Tibial nerve (tissue), 4 donors: ENCODE measurements at regions not wholly inside any gene's neighbourhood (a gene's known extent, or its start where the extent isn't known, plus 50 kb on each side); places are given as distances from the start of the nearest gene placed in this dataset.

Source experiments
- DNase-seq, 2 donors: peaks; one replicate each; pipeline ENCODE4 v3.0.0-alpha.2; 2019; ENCODE audit warnings: low spot score in 2 of 2
- H3K27ac ChIP-seq, 4 donors: fragments of 200-600 bp; sonication (generic) in 3 of 4; one replicate each; pipeline ENCODE4 v1.5.1; 2017 to 2019; ENCODE audit warnings: mild to moderate bottlenecking in 1 of 4
- H3K27me3 ChIP-seq, 2 donors: fragments of 200-600 bp; sonication (generic) in 1 of 2; one replicate each; pipeline versions ENCODE4 v1.5.1 to v1.6.0; 2017 to 2019
- H3K36me3 ChIP-seq, 3 donors: fragments of 200-600 bp; sonication (generic); one replicate each; pipeline ENCODE4 v1.5.1; 2018 to 2019
- H3K4me1 ChIP-seq, 4 donors: fragments of 200-600 bp; sonication (generic) in 3 of 4; one replicate each; pipeline ENCODE4 v1.5.1; 2017 to 2019
- H3K4me3 ChIP-seq, 4 donors: fragments of 200-600 bp; sonication (generic) in 3 of 4; one replicate each; pipeline ENCODE4 v1.5.1; 2017 to 2019; ENCODE audit warnings: mild to moderate bottlenecking in 1 of 4, moderate library complexity in 1 of 4
- H3K9me3 ChIP-seq, 4 donors: fragments of 200-600 bp; sonication (generic) in 3 of 4; one replicate each; pipeline ENCODE4 v1.5.1; 2017 to 2019
- CTCF ChIP-seq, 5 experiments: fragments of 200-600 bp in 3 of 5; fragments of 450-650 bp in 2 of 5; sonication (generic) in 3 of 5; IDR thresholded peaks; one replicate each; pipeline ENCODE4 v1.5.1; 2016 to 2019; ENCODE audit warnings: antibody characterized with exemption in 5 of 5, mild to moderate bottlenecking in 3 of 5, moderate library complexity in 2 of 5
- EP300 ChIP-seq, 2 donors: sonication (generic); formaldehyde crosslinking; IDR thresholded peaks; one replicate each; pipeline ENCODE4 v1.6.1; 2017; ENCODE audit warnings: antibody characterized with exemption in 2 of 2, mild to moderate bottlenecking in 1 of 2
- POLR2A ChIP-seq, 2 donors: fragments of 450-650 bp; IDR thresholded peaks; one replicate each; pipeline ENCODE4 v1.6.1; 2017; ENCODE audit warnings: antibody characterized with exemption in 2 of 2, mild to moderate bottlenecking in 2 of 2, moderate library complexity in 2 of 2
- WGBS, 2 donors: methylation state at CpG; one replicate each; pipeline ENCODE4 v1.1.5; 2018; 5-methylcytosine and 5-hydroxymethylcytosine counted together

- H3K27ac ChIP-seq: no peak overlapping the region
- H3K36me3 ChIP-seq: no peaks in the 10 kb centered on the region
- TF ChIP-seq POLR2A (IDR thresholded peaks at IDR 0.05) (no peak), EP300 (IDR thresholded peaks at IDR 0.05) (no peak), CTCF (IDR thresholded peaks at IDR 0.05) (no peak)
- H3K27me3 ChIP-seq: peaks cover 0 to 15% of the 10 kb centered on the region in 2 donors
- no peak for DNase-seq
- H3K4me3 ChIP-seq: no peak overlapping the region
- 79 to 82% methylated on average over 20 of the region's 20 CpGs for WGBS, 2 donors
- no peaks in the 10 kb centered on the region for H3K9me3 ChIP-seq
- peaks cover 0 to 10% (median 0%) of the 10 kb centered on the region in 4 donors for H3K4me1 ChIP-seq
Measured at GRCh38 chr6:169966312-169967181, 215.1 kb downstream of the ERMARD start.

- DNase-seq: no peak
- Histone ChIP-seq H3K9me3 (no peaks in the 10 kb centered on the region), H3K36me3 (no peaks in the 10 kb centered on the region), H3K4me3 (no peak overlapping the region), H3K27me3 (peaks cover 0 to 22% of the 10 kb centered on the region in 2 donors), H3K4me1 (peaks cover 0 to 12% (median 0%) of the 10 kb centered on the region in 4 donors), H3K27ac (no peak overlapping the region)
- TF ChIP-seq CTCF (IDR thresholded peaks at IDR 0.05): no peak
- TF ChIP-seq EP300 (IDR thresholded peaks at IDR 0.05): no peak
- no peak for TF ChIP-seq POLR2A (IDR thresholded peaks at IDR 0.05)
- WGBS, 2 donors: 85 to 87% methylated on average over 22 to 25 of the region's 25 CpGs
Measured at GRCh38 chr6:169965657-169966311, 214.4 kb downstream of the ERMARD start.

- Histone ChIP-seq H3K9me3 (no peaks in the 10 kb centered on the region), H3K4me1 (peaks cover 0 to 12% (median 0%) of the 10 kb centered on the region in 4 donors), H3K27ac (no peak overlapping the region), H3K27me3 (peaks cover 0 to 22% of the 10 kb centered on the region in 2 donors), H3K36me3 (no peaks in the 10 kb centered on the region), H3K4me3 (no peak overlapping the region)
- TF ChIP-seq POLR2A (IDR thresholded peaks at IDR 0.05) (no peak), EP300 (IDR thresholded peaks at IDR 0.05) (no peak), CTCF (IDR thresholded peaks at IDR 0.05) (no peak)
- WGBS, 2 donors: 60 to 63% methylated on average over 6 of the region's 6 CpGs
- no peak for DNase-seq
Measured at GRCh38 chr6:169965239-169965638, 213.8 kb downstream of the ERMARD start.

GRCh38 chr6:169964486-169965180 is 213.2 kb downstream of the ERMARD start:
- peaks cover 0 to 22% of the 10 kb centered on the region in 2 donors for H3K27me3 ChIP-seq
- H3K4me3 ChIP-seq: no peak overlapping the region
- TF ChIP-seq EP300 (IDR thresholded peaks at IDR 0.05): no peak
- no peak for TF ChIP-seq POLR2A (IDR thresholded peaks at IDR 0.05)
- no peak for TF ChIP-seq CTCF (IDR thresholded peaks at IDR 0.05)
- no peak for DNase-seq
- no peaks in the 10 kb centered on the region for H3K36me3 ChIP-seq
- 71 to 79% methylated on average over 9 of the region's 9 CpGs for WGBS, 2 donors
- peaks cover 0 to 12% (median 0%) of the 10 kb centered on the region in 4 donors for H3K4me1 ChIP-seq
- no peak overlapping the region for H3K27ac ChIP-seq
- no peaks in the 10 kb centered on the region for H3K9me3 ChIP-seq
